Globus pallidus (tissue), 1 donor: ENCODE measurements at regions not wholly inside any gene's neighbourhood (a gene's known extent, or its start where the extent isn't known, plus 50 kb on each side); places are given as distances from the start of the nearest gene placed in this dataset.

Source experiments
- DNase-seq: peaks from one replicate; pipeline ENCODE4 v3.0.0-alpha.2; 2015; ENCODE audit warnings: low spot score

- no peak for DNase-seq
Measured at GRCh38 chr5:111887706-111888105, 130.7 kb upstream of the NREP start.

- no peak for DNase-seq
Measured at GRCh38 chr5:111869681-111870080, 112.7 kb upstream of the NREP start.

GRCh38 chr5:111865356-111865755 is 108.4 kb upstream of the NREP start:
- DNase-seq = no peak

- no peak for DNase-seq
Measured at GRCh38 chr5:111863801-111864200, 106.8 kb upstream of the NREP start.

- DNase-seq = no peak
Measured at GRCh38 chr5:111859533-111860270, 102.7 kb upstream of the NREP start.

GRCh38 chr5:111859031-111859430 is 102.0 kb upstream of the NREP start:
- no peak for DNase-seq

- DNase-seq = no peak
Measured at GRCh38 chr5:111857623-111858022, 100.6 kb upstream of the NREP start.

GRCh38 chr5:111856876-111857466 is 100.0 kb upstream of the NREP start:
- DNase-seq = no peak

GRCh38 chr5:111855356-111855755 is 98.4 kb upstream of the NREP start:
- no peak for DNase-seq

- DNase-seq = no peak
Measured at GRCh38 chr5:111854186-111854585, 97.2 kb upstream of the NREP start.

GRCh38 chr5:111853748-111854147 is 96.8 kb upstream of the NREP start:
- DNase-seq = no peak

GRCh38 chr5:111851631-111852548 is 94.9 kb upstream of the NREP start:
- DNase-seq = no peak

GRCh38 chr5:111848476-111848875 is 91.5 kb upstream of the NREP start:
- DNase-seq = no peak

GRCh38 chr5:111847052-111847925 is 90.3 kb upstream of the NREP start:
- DNase-seq = no peak

- DNase-seq = no peak
Measured at GRCh38 chr5:111840036-111840674, 83.2 kb upstream of the NREP start.

- DNase-seq = no peak
Measured at GRCh38 chr5:111839438-111839837, 82.4 kb upstream of the NREP start.

- DNase-seq = no peak
Measured at GRCh38 chr5:111836426-111836825, 79.4 kb upstream of the NREP start.

- DNase-seq = no peak
Measured at GRCh38 chr5:111834926-111835599, 78.1 kb upstream of the NREP start.

GRCh38 chr5:111830333-111830732 is 73.3 kb upstream of the NREP start:
- no peak for DNase-seq

GRCh38 chr5:111829701-111830100 is 72.7 kb upstream of the NREP start:
- no peak for DNase-seq

GRCh38 chr5:111826064-111826463 is 69.1 kb upstream of the NREP start:
- DNase-seq = no peak
